Activated naive CD4-positive, alpha-beta T cell treated with anti-CD3 and anti-CD28 coated beads, Interleukin-2, amount 50 U/mL, for 24 hours (primary cell): ENCODE measurements at regions not wholly inside any gene's neighbourhood (a gene's known extent, or its start where the extent isn't known, plus 50 kb on each side); places are given as distances from the start of the nearest gene placed in this dataset.
"Not testable (repeated sequence)": the region's sequence is repeated elsewhere in the genome, so short reads cannot be mapped to it uniquely, and the experiment has no call there.

ENCODE experiments used
- H3K27ac Mint-ChIP-seq: one replicate; pipeline ENCODE4 v1.8.0; 2021; ENCODE audit warnings: mild to moderate bottlenecking, mixed read lengths
- H3K27me3 Mint-ChIP-seq: one replicate; pipeline ENCODE4 v1.8.0; 2021; ENCODE audit warnings: mixed read lengths
- H3K36me3 Mint-ChIP-seq: one replicate; pipeline ENCODE4 v1.8.0; 2021; ENCODE audit warnings: mixed read lengths
- H3K4me1 Mint-ChIP-seq: one replicate; pipeline ENCODE4 v1.8.0; 2021; ENCODE audit warnings: mixed read lengths
- H3K4me3 Mint-ChIP-seq: one replicate; pipeline ENCODE4 v1.8.0; 2021; ENCODE audit warnings: mild to moderate bottlenecking, mixed read lengths
- H3K9me3 Mint-ChIP-seq: one replicate; pipeline ENCODE4 v1.8.0; 2021; ENCODE audit warnings: mixed read lengths

- H3K4me3 Mint-ChIP-seq, result no peak overlapping the region
- peaks cover 29% of the 10 kb centered on the region for H3K4me1 Mint-ChIP-seq
- H3K36me3 Mint-ChIP-seq, result no peaks in the 10 kb centered on the region
- no peaks in the 10 kb centered on the region for H3K27me3 Mint-ChIP-seq
- H3K27ac Mint-ChIP-seq, result no peak overlapping the region
- H3K9me3 Mint-ChIP-seq, result no peaks in the 10 kb centered on the region
Measured at GRCh38 chr15:69666921-69667811, 214.5 kb downstream of the RPLP1 start.

DNA sequence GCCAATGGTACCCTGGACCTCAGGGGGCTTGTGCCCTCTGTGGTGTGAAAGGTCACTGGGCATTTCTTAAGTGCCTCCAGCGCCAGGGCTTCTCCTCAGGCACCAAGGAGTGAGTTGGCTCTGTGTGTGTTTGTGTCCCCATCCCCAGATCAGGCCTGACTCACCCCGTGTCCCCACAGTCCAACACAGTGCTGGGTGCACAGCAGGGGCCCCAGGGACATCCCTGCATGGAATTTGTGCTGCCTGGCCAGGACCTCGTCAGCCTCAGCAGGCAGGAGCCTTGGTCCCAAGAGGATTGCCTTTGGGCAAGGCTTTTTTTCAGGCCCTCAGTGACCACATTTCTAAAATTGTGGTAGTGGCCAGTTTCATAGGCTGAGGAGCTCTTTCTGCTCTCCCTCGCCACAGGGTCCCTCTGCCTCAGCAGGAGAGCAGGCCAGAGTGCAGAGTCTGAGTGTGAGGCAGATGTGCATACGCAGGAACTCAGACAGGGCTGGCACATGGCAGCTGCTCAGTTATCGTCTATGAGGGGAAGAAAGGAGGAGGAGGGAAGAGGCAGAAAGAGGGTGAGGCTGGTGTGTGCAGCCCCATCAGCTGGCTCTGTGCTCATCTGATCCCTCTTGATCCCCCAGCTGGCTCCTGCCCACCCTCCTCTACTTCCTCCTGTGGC is 215.6 kb downstream of the RPLP1 start:
- Mint-ChIP-seq H3K27ac (no peak overlapping the region), H3K4me3 (no peak overlapping the region), H3K9me3 (no peaks in the 10 kb centered on the region), H3K36me3 (no peaks in the 10 kb centered on the region), H3K27me3 (no peaks in the 10 kb centered on the region), H3K4me1 (peaks cover 29% of the 10 kb centered on the region)

GRCh38 chr15:69668963-69669362 is 216.3 kb downstream of the RPLP1 start:
- Mint-ChIP-seq H3K4me1 (peaks cover 29% of the 10 kb centered on the region), H3K4me3 (peak overlapping the region; percentile 23), H3K27ac (no peak overlapping the region), H3K9me3 (no peaks in the 10 kb centered on the region), H3K27me3 (no peaks in the 10 kb centered on the region), H3K36me3 (no peaks in the 10 kb centered on the region)

DNA sequence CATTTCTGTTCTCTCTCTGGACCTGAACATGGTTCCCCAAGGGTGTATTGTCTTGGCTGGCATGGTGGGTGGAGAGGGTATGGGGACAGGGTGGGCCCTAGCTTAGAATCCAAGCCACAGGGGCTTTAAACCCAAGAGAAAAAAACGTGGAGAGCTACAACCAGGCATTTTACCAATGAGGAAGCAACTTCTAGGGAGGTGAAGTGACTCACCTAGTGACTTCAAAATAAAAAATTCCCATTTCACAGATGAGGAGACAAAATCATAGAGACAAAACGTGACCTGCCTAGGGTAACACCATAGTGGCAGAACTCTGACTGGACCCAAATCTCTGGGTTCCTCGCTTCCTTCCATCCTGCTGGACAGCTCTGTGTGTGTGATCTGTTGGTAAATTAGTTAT is 216.8 kb downstream of the RPLP1 start:
- Mint-ChIP-seq H3K4me1 (peaks cover 29% of the 10 kb centered on the region), H3K9me3 (no peaks in the 10 kb centered on the region), H3K27ac (no peak overlapping the region), H3K36me3 (no peaks in the 10 kb centered on the region), H3K4me3 (no peak overlapping the region), H3K27me3 (no peaks in the 10 kb centered on the region)

- Mint-ChIP-seq H3K4me1 (peaks cover 15% of the 10 kb centered on the region), H3K27ac (no peak overlapping the region), H3K27me3 (peaks cover 1% of the 10 kb centered on the region), H3K9me3 (no peaks in the 10 kb centered on the region), H3K36me3 (no peaks in the 10 kb centered on the region), H3K4me3 (no peak overlapping the region)
Measured at GRCh38 chr15:69673291-69673881, 220.8 kb downstream of the RPLP1 start.

- Mint-ChIP-seq H3K4me3 (no peak overlapping the region), H3K27me3 (peaks cover 1% of the 10 kb centered on the region), H3K36me3 (no peaks in the 10 kb centered on the region), H3K4me1 (no peaks in the 10 kb centered on the region), H3K27ac (no peak overlapping the region), H3K9me3 (no peaks in the 10 kb centered on the region)
Measured at GRCh38 chr15:69675731-69676130, 223.1 kb downstream of the RPLP1 start.

- H3K4me1 Mint-ChIP-seq, result no peaks in the 10 kb centered on the region
- H3K27me3 Mint-ChIP-seq, result peaks cover 1% of the 10 kb centered on the region
- H3K4me3 Mint-ChIP-seq, result no peak overlapping the region
- H3K36me3 Mint-ChIP-seq, result no peaks in the 10 kb centered on the region
- peak overlapping the region; percentile 67 for H3K27ac Mint-ChIP-seq
- peaks cover 4% of the 10 kb centered on the region for H3K9me3 Mint-ChIP-seq
Measured at GRCh38 chr15:69677403-69677802, 224.8 kb downstream of the RPLP1 start.

DNA sequence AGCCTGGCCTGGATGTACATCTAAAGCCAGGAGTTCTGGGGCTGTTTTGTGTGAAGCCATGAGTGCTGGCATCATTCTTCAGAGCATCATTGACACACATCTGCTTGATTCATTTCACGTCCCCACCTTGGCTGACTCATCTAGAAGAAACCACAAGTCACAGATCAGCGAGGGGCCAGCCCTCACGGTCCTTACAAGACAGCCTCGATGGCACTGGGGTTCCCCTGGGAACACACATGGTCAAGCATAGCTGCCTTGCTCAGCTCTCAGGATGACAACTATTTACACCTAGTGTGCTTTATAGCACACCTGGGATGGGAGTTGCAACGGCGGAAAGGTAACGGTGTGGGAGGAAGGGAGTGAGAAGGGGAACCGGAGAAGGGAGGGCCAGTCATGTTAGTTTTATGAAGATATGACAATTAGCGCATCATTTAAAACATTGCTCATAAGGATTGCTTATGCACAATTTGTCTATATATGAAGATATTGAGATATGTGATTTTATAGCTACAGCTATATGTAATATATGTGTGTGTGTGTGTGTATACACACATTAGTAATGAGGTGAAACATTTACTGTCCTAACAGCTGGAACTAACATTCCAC is 227.1 kb downstream of the RPLP1 start:
- Mint-ChIP-seq H3K4me1 (no peaks in the 10 kb centered on the region), H3K27ac (peak overlapping the region; percentile 36), H3K36me3 (no peaks in the 10 kb centered on the region), H3K4me3 (no peak overlapping the region), H3K9me3 (peaks cover 4% of the 10 kb centered on the region), H3K27me3 (peaks cover 1% of the 10 kb centered on the region)

DNA sequence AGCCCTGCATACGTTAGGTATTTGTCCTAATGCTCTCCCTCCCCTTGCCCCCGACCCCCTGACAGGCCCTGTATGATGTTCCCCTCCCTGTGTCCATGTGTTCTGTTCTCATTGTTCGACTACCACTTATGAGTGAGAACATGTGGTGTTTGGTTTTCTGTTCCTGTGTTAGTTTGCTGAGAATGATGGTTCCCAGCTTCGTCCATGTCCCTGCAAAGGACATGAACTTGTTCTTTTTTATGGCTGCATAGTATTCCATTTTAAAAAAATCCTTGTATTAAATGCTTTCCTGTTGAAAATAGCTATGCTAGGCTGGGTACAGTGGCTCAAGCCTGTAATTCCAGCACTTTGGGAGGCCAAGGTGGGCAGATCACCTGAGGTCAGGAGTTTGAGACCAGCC is 232.2 kb downstream of the RPLP1 start:
- not testable (repeated sequence) for H3K9me3 Mint-ChIP-seq, H3K36me3 Mint-ChIP-seq, H3K27me3 Mint-ChIP-seq, H3K4me1 Mint-ChIP-seq, H3K27ac Mint-ChIP-seq, H3K4me3 Mint-ChIP-seq

DNA sequence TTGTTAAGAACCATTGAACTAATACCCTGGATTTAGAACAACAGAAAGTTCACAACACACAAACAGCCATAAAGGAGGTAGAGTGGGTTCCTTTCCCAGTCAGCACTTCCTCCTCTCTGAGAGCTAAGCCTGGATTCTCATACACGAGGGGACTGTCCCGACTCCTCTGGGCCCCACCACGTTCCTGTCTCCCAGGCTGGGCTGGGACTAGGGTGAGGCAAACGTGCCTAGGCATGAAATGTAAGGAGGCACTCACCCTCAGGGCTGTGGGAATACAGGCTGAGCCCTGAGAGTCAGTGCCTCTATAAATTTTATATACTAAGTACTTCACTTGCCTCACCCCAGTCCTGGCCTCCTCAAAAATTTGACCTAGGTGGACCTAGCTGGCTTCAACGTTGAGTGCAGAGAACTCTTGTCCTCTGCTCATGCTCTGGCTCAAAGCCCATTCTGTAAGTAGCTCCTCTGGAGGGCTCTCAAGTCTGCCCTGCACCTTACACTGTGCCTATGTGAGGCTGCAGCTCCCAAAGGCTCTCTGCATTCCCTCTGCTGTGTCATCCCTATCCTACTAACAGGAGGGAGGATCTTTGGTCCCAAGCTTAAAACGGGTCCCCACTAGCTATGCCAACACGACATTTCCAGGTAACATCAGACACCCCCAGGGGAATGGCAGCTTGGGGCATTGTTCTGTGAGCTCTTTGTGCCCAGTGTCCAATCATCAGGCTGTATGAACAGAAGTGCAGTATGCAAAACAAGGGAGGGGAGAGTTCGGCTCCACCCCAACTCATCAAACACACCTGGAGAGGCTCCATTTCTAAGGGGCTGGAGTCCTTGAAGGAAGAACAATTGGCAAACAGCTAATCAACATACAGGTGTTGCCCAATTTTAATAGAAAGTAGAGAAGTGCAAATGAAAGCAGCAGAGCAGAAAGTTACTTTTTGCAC is 233.2 kb downstream of the RPLP1 start:
- peaks cover 8% of the 10 kb centered on the region for H3K9me3 Mint-ChIP-seq
- H3K27ac Mint-ChIP-seq, result no peak overlapping the region
- no peaks in the 10 kb centered on the region for H3K27me3 Mint-ChIP-seq
- H3K4me1 Mint-ChIP-seq, result no peaks in the 10 kb centered on the region
- peaks cover 6% of the 10 kb centered on the region for H3K36me3 Mint-ChIP-seq
- no peak overlapping the region for H3K4me3 Mint-ChIP-seq

DNA sequence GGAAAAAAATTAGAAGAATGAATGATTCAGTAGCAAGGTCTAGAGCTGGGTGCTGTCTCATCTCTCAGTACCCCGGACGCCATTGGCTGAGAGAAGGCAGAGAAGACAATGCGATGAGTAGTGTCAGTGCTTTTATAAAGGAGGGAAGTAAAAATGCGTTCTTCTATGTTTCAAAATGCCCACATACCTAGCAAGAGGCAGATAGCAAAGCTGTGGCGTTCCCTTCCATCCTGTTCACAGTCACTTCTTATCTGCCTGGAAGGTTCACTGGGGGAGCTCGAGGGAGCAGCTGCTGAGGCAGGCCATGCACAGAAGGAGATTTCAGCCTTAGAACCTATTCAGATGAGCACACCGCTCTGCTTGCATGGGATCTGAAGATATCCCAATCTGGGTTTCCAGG is 234.0 kb downstream of the RPLP1 start:
- no peak overlapping the region for H3K27ac Mint-ChIP-seq
- H3K27me3 Mint-ChIP-seq, result no peaks in the 10 kb centered on the region
- peaks cover 6% of the 10 kb centered on the region for H3K36me3 Mint-ChIP-seq
- no peaks in the 10 kb centered on the region for H3K4me1 Mint-ChIP-seq
- no peak overlapping the region for H3K4me3 Mint-ChIP-seq
- H3K9me3 Mint-ChIP-seq, result peaks cover 8% of the 10 kb centered on the region

DNA sequence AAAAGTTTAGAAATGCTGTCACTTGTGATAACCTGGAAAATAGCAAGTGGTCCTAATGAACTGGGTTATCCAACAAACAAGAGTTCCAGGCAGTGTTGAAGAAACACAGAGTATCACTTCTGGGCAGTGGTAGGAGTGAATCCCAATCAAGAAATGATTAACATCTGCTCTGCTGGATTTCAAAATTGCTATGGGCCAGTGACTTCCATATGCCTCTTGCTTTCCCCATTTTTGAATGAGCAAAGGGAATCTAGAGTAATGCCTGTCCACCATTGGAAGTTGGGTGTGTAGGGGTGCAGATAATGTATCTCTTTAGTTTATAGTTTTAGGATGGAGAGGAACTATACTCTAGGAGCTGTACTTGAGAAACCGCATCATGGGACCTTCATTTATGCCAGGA is 236.5 kb downstream of the RPLP1 start:
- H3K27ac Mint-ChIP-seq, result no peak overlapping the region
- H3K36me3 Mint-ChIP-seq, result peaks cover 6% of the 10 kb centered on the region
- H3K9me3 Mint-ChIP-seq, result peaks cover 4% of the 10 kb centered on the region
- no peak overlapping the region for H3K4me3 Mint-ChIP-seq
- H3K4me1 Mint-ChIP-seq, result no peaks in the 10 kb centered on the region
- H3K27me3 Mint-ChIP-seq, result no peaks in the 10 kb centered on the region

DNA sequence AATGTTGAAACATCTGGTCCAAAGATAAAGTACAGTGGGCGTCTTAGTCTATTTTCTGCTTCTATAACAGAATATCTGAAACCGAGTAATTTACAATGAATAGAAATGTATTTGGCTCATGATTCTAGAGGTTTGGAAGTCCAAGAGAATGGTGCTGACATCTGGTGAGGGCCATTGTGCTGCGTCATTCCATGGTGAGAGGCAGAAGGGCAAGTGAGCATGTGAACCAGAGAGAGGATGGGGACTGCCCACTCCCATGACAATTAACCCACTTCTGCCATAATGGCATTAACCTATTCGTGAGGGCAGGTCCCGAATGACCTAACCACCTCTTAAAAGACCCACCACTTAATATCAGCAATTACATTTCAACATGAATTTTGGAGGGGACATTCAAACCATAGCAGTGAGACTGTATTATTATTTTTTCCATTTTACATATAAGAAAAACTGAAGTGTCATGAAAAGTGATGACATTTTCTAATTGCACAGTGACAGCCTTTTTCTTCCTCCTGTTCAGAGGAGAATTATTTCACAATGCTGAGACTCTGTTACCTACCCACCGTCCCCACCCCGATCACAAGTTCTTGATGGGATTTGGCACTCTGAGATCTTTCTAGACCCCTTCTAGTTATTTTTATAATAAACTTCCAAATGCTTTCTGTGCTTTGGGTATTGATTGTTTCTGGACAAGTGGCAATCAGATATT is 238.8 kb downstream of the RPLP1 start:
- H3K27me3 Mint-ChIP-seq, result no peaks in the 10 kb centered on the region
- no peak overlapping the region for H3K4me3 Mint-ChIP-seq
- H3K27ac Mint-ChIP-seq, result no peak overlapping the region
- H3K4me1 Mint-ChIP-seq, result no peaks in the 10 kb centered on the region
- peaks cover 4% of the 10 kb centered on the region for H3K9me3 Mint-ChIP-seq
- peaks cover 6% of the 10 kb centered on the region for H3K36me3 Mint-ChIP-seq

GRCh38 chr15:69692342-69692741 is 239.7 kb downstream of the RPLP1 start:
- Mint-ChIP-seq H3K36me3 (peaks cover 6% of the 10 kb centered on the region), H3K4me3 (no peak overlapping the region), H3K4me1 (no peaks in the 10 kb centered on the region), H3K27ac (no peak overlapping the region), H3K27me3 (no peaks in the 10 kb centered on the region), H3K9me3 (peaks cover 4% of the 10 kb centered on the region)
